NCI-H146 (cell line): ENCODE measurements at regions not wholly inside any gene's neighbourhood (a gene's known extent, or its start where the extent isn't known, plus 50 kb on each side); places are given as distances from the start of the nearest gene placed in this dataset.

Experiments
- DNase-seq: peaks from one replicate; lab custom pipeline; 2025; lab: John Stamatoyannopoulos, UW

- no peak for DNase-seq
Measured at GRCh38 chr10:60998932-60999331, 54.9 kb upstream of the RHOBTB1 start.

- no peak for DNase-seq
Measured at GRCh38 chr10:60994128-60994527, 50.1 kb upstream of the RHOBTB1 start.
